HEK293 (cell line): ENCODE measurements at regions not wholly inside any gene's neighbourhood (a gene's known extent, or its start where the extent isn't known, plus 50 kb on each side); places are given as distances from the start of the nearest gene placed in this dataset.

Source experiments
- CTCF ChIA-PET: fragments of 350-600 bp; formaldehyde crosslinking; extraction: SDS; loops from one replicate; lab custom pipeline; 2021; ENCODE audit warnings: antibody characterized with exemption; lab: Yijun Ruan, JAX
- POLR2A ChIA-PET: fragments of 300-600 bp; formaldehyde crosslinking; extraction: SDS; loops from one replicate; lab custom pipeline; 2020; ENCODE audit warnings: antibody characterized with exemption, inconsistent platforms; lab: Yijun Ruan, JAX
- H3K27ac ChIP-seq: fragments of 200-500 bp; sonication (Bioruptor generic); 2 replicates; pipeline ENCODE4 v1.5.1; 2014; ENCODE audit warnings: low read depth, low read length, control low read depth, inconsistent platforms; ENCODE audit errors: extremely low read depth
- H3K36me3 ChIP-seq, 2 experiments: fragments of 200-500 bp in 1 of 2; sonication (Bioruptor generic) in 1 of 2; 1 replicate in 1 of 2; 2 replicates in 1 of 2; pipeline ENCODE4 v1.5.1; 2014 to 2017; ENCODE audit warnings: inconsistent platforms in 2 of 2, low read length in 2 of 2; ENCODE audit not compliant: control insufficient read depth in 2 of 2, insufficient read depth in 1 of 2
- H3K4me1 ChIP-seq: fragments of 200-500 bp; sonication (Bioruptor generic); 2 replicates; pipeline ENCODE4 v1.5.1; 2014; ENCODE audit warnings: mild to moderate bottlenecking, low read length, inconsistent platforms; ENCODE audit not compliant: control insufficient read depth, insufficient read depth
- H3K4me3 ChIP-seq: 2 replicates; pipeline ENCODE4 v1.5.1; 2011; ENCODE audit warnings: low read depth, mild to moderate bottlenecking, control low read depth, low read length, moderate library complexity
- H3K9me3 ChIP-seq: fragments of 200-500 bp; sonication (Bioruptor generic); 2 replicates; pipeline ENCODE4 v1.5.1; 2014; ENCODE audit warnings: low read depth, low read length, inconsistent platforms; ENCODE audit not compliant: control insufficient read depth, insufficient read depth
- HOXA7 ChIP-seq: sonication (generic); formaldehyde crosslinking; IDR thresholded peaks from 2 replicates; pipeline ENCODE4 v1.8.1; 2022; ENCODE audit warnings: missing genetic modification reagents, borderline replicate concordance
- KLF7 ChIP-seq: fragments of 450-650 bp; formaldehyde crosslinking; IDR thresholded peaks from 2 replicates; pipeline ENCODE4 v1.5.1; 2016; ENCODE audit warnings: missing biosample characterization, missing genetic modification characterization, borderline replicate concordance
- MZF1 ChIP-seq: fragments of 450-650 bp; formaldehyde crosslinking; IDR thresholded peaks from 2 replicates; pipeline ENCODE4 v1.5.1; 2017; ENCODE audit warnings: missing biosample characterization, missing genetic modification characterization, borderline replicate concordance
- PRDM1 ChIP-seq: fragments of 450-650 bp; formaldehyde crosslinking; IDR thresholded peaks from 2 replicates; pipeline ENCODE4; 2016; ENCODE audit warnings: missing biosample characterization, missing genetic modification characterization
- SP2 ChIP-seq: fragments of 450-650 bp; formaldehyde crosslinking; IDR thresholded peaks from 2 replicates; pipeline ENCODE4 v1.5.1; 2016; ENCODE audit warnings: missing biosample characterization, missing genetic modification characterization
- YY2 ChIP-seq: fragments of 450-650 bp; formaldehyde crosslinking; IDR thresholded peaks from 2 replicates; pipeline ENCODE4 v1.5.1; 2016; ENCODE audit warnings: missing biosample characterization, missing genetic modification characterization
- ZFP41 ChIP-seq: fragments of 450-650 bp; formaldehyde crosslinking; IDR thresholded peaks from 2 replicates; pipeline ENCODE4 v1.5.1; 2016; ENCODE audit warnings: missing biosample characterization, missing genetic modification characterization, borderline replicate concordance
- ZNF174 ChIP-seq: fragments of 450-650 bp; formaldehyde crosslinking; IDR thresholded peaks from 2 replicates; pipeline ENCODE4 v1.5.0; 2017; ENCODE audit warnings: missing biosample characterization, mild to moderate bottlenecking, missing genetic modification characterization
- ZNF555 ChIP-seq: fragments of 450-650 bp; formaldehyde crosslinking; conservative IDR thresholded peaks from 2 replicates; pipeline ENCODE4 v1.5.1; 2017; ENCODE audit warnings: missing biosample characterization, mild to moderate bottlenecking, missing genetic modification characterization, inconsistent platforms
- TF ChIP-seq, protein P1 (sequence below): fragments of 450-650 bp; formaldehyde crosslinking; IDR thresholded peaks from 2 replicates; pipeline ENCODE4 v1.5.1; 2016; ENCODE audit warnings: missing biosample characterization, missing genetic modification characterization
- TF ChIP-seq, protein P2 (sequence below): fragments of 450-650 bp; formaldehyde crosslinking; conservative IDR thresholded peaks from 2 replicates; pipeline ENCODE4 v1.5.1; 2016; ENCODE audit warnings: low read depth, missing biosample characterization, missing genetic modification characterization
- TF ChIP-seq, protein P3 (sequence below): fragments of 450-650 bp; formaldehyde crosslinking; IDR thresholded peaks from 2 replicates; pipeline ENCODE4 v1.5.0; 2017; ENCODE audit warnings: missing biosample characterization, missing genetic modification characterization, borderline replicate concordance
- TF ChIP-seq, protein P4 (sequence below): fragments of 450-650 bp; formaldehyde crosslinking; IDR thresholded peaks from 2 replicates; pipeline ENCODE4 v1.5.1; 2016; ENCODE audit warnings: missing biosample characterization, missing genetic modification characterization, borderline replicate concordance

DNA sequence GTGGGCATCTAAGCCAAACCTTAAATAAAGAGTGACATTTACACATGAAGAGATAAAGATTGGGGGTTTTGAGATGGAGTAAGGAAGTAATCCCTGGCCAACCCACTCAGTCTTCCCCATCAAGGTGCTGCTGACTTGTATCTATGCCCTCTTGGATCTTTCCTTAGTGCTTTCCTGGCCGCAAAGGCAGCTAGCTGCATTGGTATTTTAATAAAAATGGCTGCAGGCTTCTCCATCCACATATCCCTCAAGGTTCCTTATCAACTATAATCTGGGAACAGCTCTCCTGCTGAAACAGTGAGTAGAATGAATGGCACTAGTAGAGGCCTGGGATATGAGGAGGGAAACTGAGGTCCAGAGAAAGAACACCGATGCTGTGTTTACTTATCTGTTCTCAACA is 122.2 kb upstream of the ANKRD28 start:
- no peak overlapping the region for H3K4me3 ChIP-seq
- POLR2A ChIA-PET, result no interaction called here
- H3K4me1 ChIP-seq, result no peaks in the 10 kb centered on the region
- TF ChIP-seq SP2 (tag by site-specific recombination) (no peak), YY2 (tag by site-specific recombination) (no peak), ZFP41 (tag by site-specific recombination) (no peak), MZF1 (tag by site-specific recombination) (no peak), PRDM1 (no peak), ZNF174 (tag by site-specific recombination) (no peak), KLF7 (tag by site-specific recombination) (no peak), ZNF555 (tag by site-specific recombination) (no peak), HOXA7 (CRISPR knock-in tag) (no peak)
- TF ChIP-seq, protein P1, sequence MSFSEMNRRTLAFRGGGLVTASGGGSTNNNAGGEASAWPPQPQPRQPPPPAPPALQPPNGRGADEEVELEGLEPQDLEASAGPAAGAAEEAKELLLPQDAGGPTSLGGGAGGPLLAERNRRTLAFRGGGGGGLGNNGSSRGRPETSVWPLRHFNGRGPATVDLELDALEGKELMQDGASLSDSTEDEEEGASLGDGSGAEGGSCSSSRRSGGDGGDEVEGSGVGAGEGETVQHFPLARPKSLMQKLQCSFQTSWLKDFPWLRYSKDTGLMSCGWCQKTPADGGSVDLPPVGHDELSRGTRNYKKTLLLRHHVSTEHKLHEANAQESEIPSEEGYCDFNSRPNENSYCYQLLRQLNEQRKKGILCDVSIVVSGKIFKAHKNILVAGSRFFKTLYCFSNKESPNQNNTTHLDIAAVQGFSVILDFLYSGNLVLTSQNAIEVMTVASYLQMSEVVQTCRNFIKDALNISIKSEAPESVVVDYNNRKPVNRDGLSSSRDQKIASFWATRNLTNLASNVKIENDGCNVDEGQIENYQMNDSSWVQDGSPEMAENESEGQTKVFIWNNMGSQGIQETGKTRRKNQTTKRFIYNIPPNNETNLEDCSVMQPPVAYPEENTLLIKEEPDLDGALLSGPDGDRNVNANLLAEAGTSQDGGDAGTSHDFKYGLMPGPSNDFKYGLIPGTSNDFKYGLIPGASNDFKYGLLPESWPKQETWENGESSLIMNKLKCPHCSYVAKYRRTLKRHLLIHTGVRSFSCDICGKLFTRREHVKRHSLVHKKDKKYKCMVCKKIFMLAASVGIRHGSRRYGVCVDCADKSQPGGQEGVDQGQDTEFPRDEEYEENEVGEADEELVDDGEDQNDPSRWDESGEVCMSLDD (tag by site-specific recombination), result no peak
- TF ChIP-seq, protein P2, sequence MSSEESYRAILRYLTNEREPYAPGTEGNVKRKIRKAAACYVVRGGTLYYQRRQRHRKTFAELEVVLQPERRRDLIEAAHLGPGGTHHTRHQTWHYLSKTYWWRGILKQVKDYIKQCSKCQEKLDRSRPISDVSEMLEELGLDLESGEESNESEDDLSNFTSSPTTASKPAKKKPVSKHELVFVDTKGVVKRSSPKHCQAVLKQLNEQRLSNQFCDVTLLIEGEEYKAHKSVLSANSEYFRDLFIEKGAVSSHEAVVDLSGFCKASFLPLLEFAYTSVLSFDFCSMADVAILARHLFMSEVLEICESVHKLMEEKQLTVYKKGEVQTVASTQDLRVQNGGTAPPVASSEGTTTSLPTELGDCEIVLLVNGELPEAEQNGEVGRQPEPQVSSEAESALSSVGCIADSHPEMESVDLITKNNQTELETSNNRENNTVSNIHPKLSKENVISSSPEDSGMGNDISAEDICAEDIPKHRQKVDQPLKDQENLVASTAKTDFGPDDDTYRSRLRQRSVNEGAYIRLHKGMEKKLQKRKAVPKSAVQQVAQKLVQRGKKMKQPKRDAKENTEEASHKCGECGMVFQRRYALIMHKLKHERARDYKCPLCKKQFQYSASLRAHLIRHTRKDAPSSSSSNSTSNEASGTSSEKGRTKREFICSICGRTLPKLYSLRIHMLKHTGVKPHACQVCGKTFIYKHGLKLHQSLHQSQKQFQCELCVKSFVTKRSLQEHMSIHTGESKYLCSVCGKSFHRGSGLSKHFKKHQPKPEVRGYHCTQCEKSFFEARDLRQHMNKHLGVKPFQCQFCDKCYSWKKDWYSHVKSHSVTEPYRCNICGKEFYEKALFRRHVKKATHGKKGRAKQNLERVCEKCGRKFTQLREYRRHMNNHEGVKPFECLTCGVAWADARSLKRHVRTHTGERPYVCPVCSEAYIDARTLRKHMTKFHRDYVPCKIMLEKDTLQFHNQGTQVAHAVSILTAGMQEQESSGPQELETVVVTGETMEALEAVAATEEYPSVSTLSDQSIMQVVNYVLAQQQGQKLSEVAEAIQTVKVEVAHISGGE (tag by site-specific recombination), result no peak
- TF ChIP-seq, protein P3, sequence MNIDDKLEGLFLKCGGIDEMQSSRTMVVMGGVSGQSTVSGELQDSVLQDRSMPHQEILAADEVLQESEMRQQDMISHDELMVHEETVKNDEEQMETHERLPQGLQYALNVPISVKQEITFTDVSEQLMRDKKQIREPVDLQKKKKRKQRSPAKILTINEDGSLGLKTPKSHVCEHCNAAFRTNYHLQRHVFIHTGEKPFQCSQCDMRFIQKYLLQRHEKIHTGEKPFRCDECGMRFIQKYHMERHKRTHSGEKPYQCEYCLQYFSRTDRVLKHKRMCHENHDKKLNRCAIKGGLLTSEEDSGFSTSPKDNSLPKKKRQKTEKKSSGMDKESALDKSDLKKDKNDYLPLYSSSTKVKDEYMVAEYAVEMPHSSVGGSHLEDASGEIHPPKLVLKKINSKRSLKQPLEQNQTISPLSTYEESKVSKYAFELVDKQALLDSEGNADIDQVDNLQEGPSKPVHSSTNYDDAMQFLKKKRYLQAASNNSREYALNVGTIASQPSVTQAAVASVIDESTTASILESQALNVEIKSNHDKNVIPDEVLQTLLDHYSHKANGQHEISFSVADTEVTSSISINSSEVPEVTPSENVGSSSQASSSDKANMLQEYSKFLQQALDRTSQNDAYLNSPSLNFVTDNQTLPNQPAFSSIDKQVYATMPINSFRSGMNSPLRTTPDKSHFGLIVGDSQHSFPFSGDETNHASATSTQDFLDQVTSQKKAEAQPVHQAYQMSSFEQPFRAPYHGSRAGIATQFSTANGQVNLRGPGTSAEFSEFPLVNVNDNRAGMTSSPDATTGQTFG (tag by site-specific recombination), result no peak
- TF ChIP-seq, protein P4, sequence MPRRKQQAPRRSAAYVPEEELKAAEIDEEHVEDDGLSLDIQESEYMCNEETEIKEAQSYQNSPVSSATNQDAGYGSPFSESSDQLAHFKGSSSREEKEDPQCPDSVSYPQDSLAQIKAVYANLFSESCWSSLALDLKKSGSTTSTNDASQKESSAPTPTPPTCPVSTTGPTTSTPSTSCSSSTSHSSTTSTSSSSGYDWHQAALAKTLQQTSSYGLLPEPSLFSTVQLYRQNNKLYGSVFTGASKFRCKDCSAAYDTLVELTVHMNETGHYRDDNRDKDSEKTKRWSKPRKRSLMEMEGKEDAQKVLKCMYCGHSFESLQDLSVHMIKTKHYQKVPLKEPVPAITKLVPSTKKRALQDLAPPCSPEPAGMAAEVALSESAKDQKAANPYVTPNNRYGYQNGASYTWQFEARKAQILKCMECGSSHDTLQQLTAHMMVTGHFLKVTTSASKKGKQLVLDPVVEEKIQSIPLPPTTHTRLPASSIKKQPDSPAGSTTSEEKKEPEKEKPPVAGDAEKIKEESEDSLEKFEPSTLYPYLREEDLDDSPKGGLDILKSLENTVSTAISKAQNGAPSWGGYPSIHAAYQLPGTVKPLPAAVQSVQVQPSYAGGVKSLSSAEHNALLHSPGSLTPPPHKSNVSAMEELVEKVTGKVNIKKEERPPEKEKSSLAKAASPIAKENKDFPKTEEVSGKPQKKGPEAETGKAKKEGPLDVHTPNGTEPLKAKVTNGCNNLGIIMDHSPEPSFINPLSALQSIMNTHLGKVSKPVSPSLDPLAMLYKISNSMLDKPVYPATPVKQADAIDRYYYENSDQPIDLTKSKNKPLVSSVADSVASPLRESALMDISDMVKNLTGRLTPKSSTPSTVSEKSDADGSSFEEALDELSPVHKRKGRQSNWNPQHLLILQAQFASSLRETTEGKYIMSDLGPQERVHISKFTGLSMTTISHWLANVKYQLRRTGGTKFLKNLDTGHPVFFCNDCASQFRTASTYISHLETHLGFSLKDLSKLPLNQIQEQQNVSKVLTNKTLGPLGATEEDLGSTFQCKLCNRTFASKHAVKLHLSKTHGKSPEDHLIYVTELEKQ, result no peak
- TF ChIP-seq, all 188 proteins: peak for 0
- H3K36me3 ChIP-seq, result no peaks in the 10 kb centered on the region
- H3K9me3 ChIP-seq, result no peaks in the 10 kb centered on the region
- no peak overlapping the region for H3K27ac ChIP-seq
- CTCF ChIA-PET, result interaction anchor here (0.7 kb wide), 1 partner anchor 260 kb away, joined by 3 read pairs; no protein-coding TSS in a partner anchor
